Activated naive CD8-positive, alpha-beta T cell treated with anti-CD3 and anti-CD28 coated beads, Interleukin-2, amount 50 U/mL, for 24 hours (primary cell): ENCODE measurements at regions not wholly inside any gene's neighbourhood (a gene's known extent, or its start where the extent isn't known, plus 50 kb on each side); places are given as distances from the start of the nearest gene placed in this dataset.

Experiments used
- ATAC-seq: fragments of 150-1000 bp; cut with Tn5 transposase; one replicate; pipeline ENCODE4 v1.10.0; 2021
- DNase-seq: peaks from one replicate; pipeline ENCODE4 v3.0.0; 2021
- H3K27ac Mint-ChIP-seq: one replicate; pipeline ENCODE4 v1.8.0; 2021; ENCODE audit warnings: mild to moderate bottlenecking, mixed read lengths
- H3K27me3 Mint-ChIP-seq: one replicate; pipeline ENCODE4 v1.8.0; 2021; ENCODE audit warnings: mixed read lengths
- H3K36me3 Mint-ChIP-seq: one replicate; pipeline ENCODE4 v1.8.0; 2021; ENCODE audit warnings: low read depth, mixed read lengths
- H3K4me1 Mint-ChIP-seq: one replicate; pipeline ENCODE4 v1.8.0; 2021; ENCODE audit warnings: mixed read lengths
- H3K4me3 Mint-ChIP-seq: one replicate; pipeline ENCODE4 v1.8.0; 2021; ENCODE audit warnings: mild to moderate bottlenecking, moderate library complexity, mixed read lengths
- H3K9me3 Mint-ChIP-seq: one replicate; pipeline ENCODE4 v1.8.0; 2021; ENCODE audit warnings: mixed read lengths

GRCh38 chr3:145943952-145944351, 217.0 kb downstream of the PLOD2 start:
- no peaks in the 10 kb centered on the region for H3K9me3 Mint-ChIP-seq
- DNase-seq (no peak), ATAC-seq (no peak)
- no peaks in the 10 kb centered on the region for H3K4me1 Mint-ChIP-seq
- no peaks in the 10 kb centered on the region for H3K36me3 Mint-ChIP-seq
- H3K27me3 Mint-ChIP-seq = no peaks in the 10 kb centered on the region
- H3K4me3 Mint-ChIP-seq = no peak overlapping the region
- H3K27ac Mint-ChIP-seq = no peak overlapping the region

GRCh38 chr3:145951441-145951840, 209.5 kb downstream of the PLOD2 start:
- no peaks in the 10 kb centered on the region for H3K4me1 Mint-ChIP-seq
- no peak overlapping the region for H3K4me3 Mint-ChIP-seq
- H3K27ac Mint-ChIP-seq = no peak overlapping the region
- DNase-seq (no peak), ATAC-seq (no peak)
- no peaks in the 10 kb centered on the region for H3K36me3 Mint-ChIP-seq
- H3K27me3 Mint-ChIP-seq = no peaks in the 10 kb centered on the region
- H3K9me3 Mint-ChIP-seq = no peaks in the 10 kb centered on the region

- Mint-ChIP-seq H3K27me3 (no peaks in the 10 kb centered on the region), H3K9me3 (no peaks in the 10 kb centered on the region), H3K27ac (no peak overlapping the region), H3K4me1 (no peaks in the 10 kb centered on the region), H3K4me3 (no peak overlapping the region), H3K36me3 (no peaks in the 10 kb centered on the region)
- DNase-seq (no peak), ATAC-seq (no peak)
Measured at GRCh38 chr3:145952536-145952935, 208.4 kb downstream of the PLOD2 start.

- no peaks in the 10 kb centered on the region for H3K9me3 Mint-ChIP-seq
- H3K27ac Mint-ChIP-seq = no peak overlapping the region
- H3K4me1 Mint-ChIP-seq = no peaks in the 10 kb centered on the region
- ATAC-seq (no peak), DNase-seq (no peak)
- no peaks in the 10 kb centered on the region for H3K36me3 Mint-ChIP-seq
- no peak overlapping the region for H3K4me3 Mint-ChIP-seq
- H3K27me3 Mint-ChIP-seq = no peaks in the 10 kb centered on the region
Measured at GRCh38 chr3:145953316-145953715, 207.7 kb downstream of the PLOD2 start.

GRCh38 chr3:145959457-145960088, 201.4 kb downstream of the PLOD2 start:
- H3K4me3 Mint-ChIP-seq = no peak overlapping the region
- H3K9me3 Mint-ChIP-seq = no peaks in the 10 kb centered on the region

GRCh38 chr3:145963111-145963510, 197.9 kb downstream of the PLOD2 start:
- DNase-seq = no peak
- no peak for ATAC-seq
- Mint-ChIP-seq H3K4me1 (no peaks in the 10 kb centered on the region), H3K4me3 (no peak overlapping the region), H3K27ac (no peak overlapping the region), H3K27me3 (no peaks in the 10 kb centered on the region), H3K9me3 (no peaks in the 10 kb centered on the region), H3K36me3 (no peaks in the 10 kb centered on the region)

More at GRCh38 chr3:145959457-145960088, 201.4 kb downstream of the PLOD2 start:
- no peaks in the 10 kb centered on the region for H3K4me1 Mint-ChIP-seq
- no peaks in the 10 kb centered on the region for H3K27me3 Mint-ChIP-seq
- H3K27ac Mint-ChIP-seq = no peak overlapping the region
- DNase-seq = no peak
- no peaks in the 10 kb centered on the region for H3K36me3 Mint-ChIP-seq
- ATAC-seq = no peak

- H3K27me3 Mint-ChIP-seq = no peaks in the 10 kb centered on the region
- H3K36me3 Mint-ChIP-seq = no peaks in the 10 kb centered on the region
- H3K4me3 Mint-ChIP-seq = no peak overlapping the region
- H3K27ac Mint-ChIP-seq = no peak overlapping the region
- H3K9me3 Mint-ChIP-seq = no peaks in the 10 kb centered on the region
- no peaks in the 10 kb centered on the region for H3K4me1 Mint-ChIP-seq
- no peak for DNase-seq
- ATAC-seq = no peak
Measured at GRCh38 chr3:145967043-145967442, 193.9 kb downstream of the PLOD2 start.

- H3K9me3 Mint-ChIP-seq = no peaks in the 10 kb centered on the region
- H3K36me3 Mint-ChIP-seq = no peaks in the 10 kb centered on the region
- H3K27ac Mint-ChIP-seq = no peak overlapping the region
- H3K4me3 Mint-ChIP-seq = no peak overlapping the region
- no peaks in the 10 kb centered on the region for H3K4me1 Mint-ChIP-seq
- H3K27me3 Mint-ChIP-seq = no peaks in the 10 kb centered on the region
- ATAC-seq (no peak), DNase-seq (no peak)
Measured at GRCh38 chr3:145971186-145971585, 189.8 kb downstream of the PLOD2 start.

- ATAC-seq (no peak), DNase-seq (no peak)
- Mint-ChIP-seq H3K4me3 (no peak overlapping the region), H3K27me3 (no peaks in the 10 kb centered on the region), H3K4me1 (no peaks in the 10 kb centered on the region), H3K27ac (no peak overlapping the region), H3K36me3 (no peaks in the 10 kb centered on the region), H3K9me3 (no peaks in the 10 kb centered on the region)
Measured at GRCh38 chr3:145972851-145973250, 188.1 kb downstream of the PLOD2 start.

GRCh38 chr3:145981056-145981455, 179.9 kb downstream of the PLOD2 start:
- DNase-seq (no peak), ATAC-seq (no peak)
- H3K4me3 Mint-ChIP-seq = no peak overlapping the region
- H3K4me1 Mint-ChIP-seq = no peaks in the 10 kb centered on the region
- H3K9me3 Mint-ChIP-seq = peaks cover 8% of the 10 kb centered on the region
- H3K27ac Mint-ChIP-seq = no peak overlapping the region
- H3K27me3 Mint-ChIP-seq = no peaks in the 10 kb centered on the region
- H3K36me3 Mint-ChIP-seq = no peaks in the 10 kb centered on the region

GRCh38 chr3:145983101-145983500, 177.9 kb downstream of the PLOD2 start:
- no peaks in the 10 kb centered on the region for H3K36me3 Mint-ChIP-seq
- H3K27me3 Mint-ChIP-seq = no peaks in the 10 kb centered on the region
- ATAC-seq (no peak), DNase-seq (no peak)
- H3K4me1 Mint-ChIP-seq = no peaks in the 10 kb centered on the region
- no peak overlapping the region for H3K4me3 Mint-ChIP-seq
- H3K9me3 Mint-ChIP-seq = peaks cover 14% of the 10 kb centered on the region
- no peak overlapping the region for H3K27ac Mint-ChIP-seq
